Neural progenitor cell (in vitro differentiated cells): ENCODE measurements at regions not wholly inside any gene's neighbourhood (a gene's known extent, or its start where the extent isn't known, plus 50 kb on each side); places are given as distances from the start of the nearest gene placed in this dataset.

Source experiments
- DNase-seq: peaks from one replicate; pipeline ENCODE4 v3.0.0-alpha.2; 2016; ENCODE audit warnings: low spot score
- H2AFZ ChIP-seq: fragments of 200-600 bp; sonication (generic); replicated peaks from 2 replicates; pipeline ENCODE4 v1.6.1; 2016; ENCODE audit warnings: antibody characterized with exemption
- H3F3A ChIP-seq: fragments of 200-600 bp; sonication (generic); 2 replicates; pipeline ENCODE4 v1.6.1; 2016; ENCODE audit warnings: antibody characterized with exemption, low read depth
- H3K27ac ChIP-seq: fragments of 200-600 bp; sonication (generic); 2 replicates; pipeline ENCODE4 v1.5.1; 2016; ENCODE audit warnings: mild to moderate bottlenecking
- H3K27me3 ChIP-seq: fragments of 200-600 bp; sonication (generic); 2 replicates; pipeline ENCODE4 v1.6.1; 2016; ENCODE audit warnings: mild to moderate bottlenecking, moderate library complexity
- H3K36me3 ChIP-seq: fragments of 200-600 bp; sonication (generic); 2 replicates; pipeline ENCODE4 v1.5.1; 2016
- H3K4me1 ChIP-seq: fragments of 200-600 bp; sonication (generic); 2 replicates; pipeline ENCODE4 v1.6.1; 2016; ENCODE audit warnings: mixed run types
- H3K4me2 ChIP-seq: fragments of 200-600 bp; sonication (generic); 2 replicates; pipeline ENCODE4 v1.6.1; 2016
- H3K4me3 ChIP-seq: fragments of 200-600 bp; sonication (generic); 2 replicates; pipeline ENCODE4 v1.5.1; 2016
- H3K79me2 ChIP-seq: fragments of 200-600 bp; sonication (generic); 2 replicates; pipeline ENCODE4 v1.6.1; 2016; ENCODE audit warnings: low read depth
- H3K9ac ChIP-seq: fragments of 200-600 bp; sonication (generic); 2 replicates; pipeline ENCODE4 v1.6.1; 2016
- H3K9me3 ChIP-seq: fragments of 200-600 bp; sonication (generic); 2 replicates; pipeline ENCODE4 v1.5.1; 2016; ENCODE audit warnings: low read depth
- H4K20me1 ChIP-seq: fragments of 200-600 bp; sonication (generic); 2 replicates; pipeline ENCODE4 v1.6.1; 2016; ENCODE audit warnings: low read depth
- H3K27ac Mint-ChIP-seq: 3 replicates; pipeline ENCODE4 v1.8.0; 2021; ENCODE audit warnings: mixed read lengths
- H3K27me3 Mint-ChIP-seq: 2 replicates; pipeline ENCODE4 v1.8.0; 2022; ENCODE audit warnings: low read depth, mild to moderate bottlenecking, inconsistent platforms, moderate library complexity, mixed read lengths; ENCODE audit not compliant: insufficient read depth
- H3K36me3 Mint-ChIP-seq: 3 replicates; pipeline ENCODE4 v1.8.0; 2021; ENCODE audit warnings: mixed read lengths
- H3K4me1 Mint-ChIP-seq: 3 replicates; pipeline ENCODE4 v1.8.0; 2021; ENCODE audit warnings: mixed read lengths
- H3K4me3 Mint-ChIP-seq: 3 replicates; pipeline ENCODE4 v1.8.0; 2021; ENCODE audit warnings: mild to moderate bottlenecking, moderate library complexity, mixed read lengths
- H3K9me3 Mint-ChIP-seq: 3 replicates; pipeline ENCODE4 v1.8.0; 2020; ENCODE audit warnings: mixed read lengths
- EZH2 ChIP-seq: fragments of 200-600 bp; sonication (generic); IDR thresholded peaks from 2 replicates; pipeline ENCODE4 v1.6.1; 2017; ENCODE audit warnings: antibody characterized with exemption, mild to moderate bottlenecking, moderate library complexity
- EZH2phosphoT487 ChIP-seq: fragments of 200-600 bp; sonication (generic); IDR thresholded peaks from 2 replicates; pipeline ENCODE4 v1.6.1; 2017; ENCODE audit warnings: antibody characterized with exemption
- TF ChIP-seq, protein P1 (sequence below): fragments of 200-600 bp; sonication (generic); IDR thresholded peaks from 2 replicates; pipeline ENCODE4 v1.5.1; 2017; ENCODE audit warnings: antibody characterized with exemption, mild to moderate bottlenecking

GRCh38 chr2:226378753-226379705, 420.6 kb downstream of the IRS1 start:
- TF ChIP-seq EZH2, result no peak
- TF ChIP-seq EZH2phosphoT487, result no peak
- TF ChIP-seq, protein P1, sequence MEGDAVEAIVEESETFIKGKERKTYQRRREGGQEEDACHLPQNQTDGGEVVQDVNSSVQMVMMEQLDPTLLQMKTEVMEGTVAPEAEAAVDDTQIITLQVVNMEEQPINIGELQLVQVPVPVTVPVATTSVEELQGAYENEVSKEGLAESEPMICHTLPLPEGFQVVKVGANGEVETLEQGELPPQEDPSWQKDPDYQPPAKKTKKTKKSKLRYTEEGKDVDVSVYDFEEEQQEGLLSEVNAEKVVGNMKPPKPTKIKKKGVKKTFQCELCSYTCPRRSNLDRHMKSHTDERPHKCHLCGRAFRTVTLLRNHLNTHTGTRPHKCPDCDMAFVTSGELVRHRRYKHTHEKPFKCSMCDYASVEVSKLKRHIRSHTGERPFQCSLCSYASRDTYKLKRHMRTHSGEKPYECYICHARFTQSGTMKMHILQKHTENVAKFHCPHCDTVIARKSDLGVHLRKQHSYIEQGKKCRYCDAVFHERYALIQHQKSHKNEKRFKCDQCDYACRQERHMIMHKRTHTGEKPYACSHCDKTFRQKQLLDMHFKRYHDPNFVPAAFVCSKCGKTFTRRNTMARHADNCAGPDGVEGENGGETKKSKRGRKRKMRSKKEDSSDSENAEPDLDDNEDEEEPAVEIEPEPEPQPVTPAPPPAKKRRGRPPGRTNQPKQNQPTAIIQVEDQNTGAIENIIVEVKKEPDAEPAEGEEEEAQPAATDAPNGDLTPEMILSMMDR, result no peak
- Mint-ChIP-seq H3K4me1 (no peaks in the 10 kb centered on the region), H3K36me3 (no peaks in the 10 kb centered on the region), H3K9me3 (peaks cover 4% of the 10 kb centered on the region), H3K27me3 (no peaks in the 10 kb centered on the region), H3K27ac (no peak overlapping the region), H3K4me3 (no peak overlapping the region)
- Histone ChIP-seq H3K27ac (no peak overlapping the region), H3K4me2 (no peak overlapping the region), H3K9ac (no peak overlapping the region), H3K9me3 (no peaks in the 10 kb centered on the region), H3F3A (no peaks in the 10 kb centered on the region), H2AFZ (no peak overlapping the region), H3K4me1 (no peaks in the 10 kb centered on the region), H3K79me2 (no peaks in the 10 kb centered on the region), H3K36me3 (no peaks in the 10 kb centered on the region), H3K27me3 (no peaks in the 10 kb centered on the region), H3K4me3 (no peak overlapping the region), H4K20me1 (no peaks in the 10 kb centered on the region)
- DNase-seq, result no peak

DNA sequence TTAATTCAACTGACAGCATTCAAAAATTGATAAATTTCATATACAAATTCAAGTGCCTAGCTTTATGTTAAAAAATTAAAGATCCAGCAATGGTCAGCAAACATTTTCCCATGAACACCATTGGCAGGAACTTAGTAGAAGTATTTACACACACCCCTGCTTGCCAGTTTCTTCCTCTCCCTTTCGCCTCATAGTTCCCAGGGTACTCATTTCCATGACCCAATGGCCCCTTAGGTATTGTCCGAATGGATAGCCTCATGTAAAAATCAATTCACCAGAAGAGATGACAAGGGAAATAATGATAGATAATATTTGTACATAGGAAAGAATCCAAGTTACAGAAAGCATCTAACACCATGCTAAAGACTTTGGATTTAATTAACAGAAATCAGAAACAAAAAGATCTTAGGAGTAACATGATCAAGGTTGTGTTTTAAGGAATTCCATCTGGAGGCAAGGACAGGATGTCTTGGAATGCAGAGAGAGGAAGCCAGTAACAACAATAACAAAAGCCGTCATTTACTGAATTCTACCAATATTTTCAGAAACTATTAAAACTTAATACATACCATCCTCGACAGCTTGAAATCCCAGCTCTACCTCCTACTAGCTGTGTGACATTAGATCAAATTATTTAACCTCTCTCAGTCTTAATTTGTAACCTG, 423.0 kb downstream of the IRS1 start:
- H3K27ac Mint-ChIP-seq, result no peak overlapping the region
- Histone ChIP-seq H3K27ac (no peak overlapping the region), H3K4me3 (no peak overlapping the region), H3F3A (no peaks in the 10 kb centered on the region), H3K36me3 (no peaks in the 10 kb centered on the region), H3K79me2 (no peaks in the 10 kb centered on the region), H3K9ac (no peak overlapping the region), H3K4me2 (no peak overlapping the region), H3K4me1 (no peaks in the 10 kb centered on the region), H2AFZ (no peak overlapping the region), H3K27me3 (no peaks in the 10 kb centered on the region), H4K20me1 (no peaks in the 10 kb centered on the region), H3K9me3 (no peaks in the 10 kb centered on the region)
- no peak for DNase-seq
- H3K4me3 Mint-ChIP-seq, result no peak overlapping the region
- H3K9me3 Mint-ChIP-seq, result peaks cover 4% of the 10 kb centered on the region
- no peaks in the 10 kb centered on the region for H3K27me3 Mint-ChIP-seq
- no peaks in the 10 kb centered on the region for H3K4me1 Mint-ChIP-seq
- no peaks in the 10 kb centered on the region for H3K36me3 Mint-ChIP-seq
- TF ChIP-seq, protein P1, result no peak
- TF ChIP-seq EZH2 (no peak), EZH2phosphoT487 (no peak)

GRCh38 chr2:226366920-226367319, 432.7 kb downstream of the IRS1 start:
- Mint-ChIP-seq H3K27ac (no peak overlapping the region), H3K4me3 (no peak overlapping the region), H3K4me1 (peaks cover 25% of the 10 kb centered on the region), H3K36me3 (no peaks in the 10 kb centered on the region), H3K9me3 (peaks cover 8% of the 10 kb centered on the region), H3K27me3 (peaks cover 2% of the 10 kb centered on the region)
- Histone ChIP-seq H3K4me1 (peaks cover 4% of the 10 kb centered on the region), H3F3A (no peaks in the 10 kb centered on the region), H3K79me2 (no peaks in the 10 kb centered on the region), H3K4me3 (no peak overlapping the region), H2AFZ (no peak overlapping the region), H3K36me3 (no peaks in the 10 kb centered on the region), H3K9me3 (no peaks in the 10 kb centered on the region), H3K27me3 (no peaks in the 10 kb centered on the region), H3K4me2 (no peak overlapping the region), H4K20me1 (no peaks in the 10 kb centered on the region), H3K27ac (no peak overlapping the region), H3K9ac (no peak overlapping the region)
- TF ChIP-seq EZH2phosphoT487 (no peak), EZH2 (no peak)
- TF ChIP-seq, protein P1, result no peak
- DNase-seq, result no peak
